ENCODE measurements at regions not wholly inside any gene's neighbourhood (a gene's known extent, or its start where the extent isn't known, plus 50 kb on each side); places are given as distances from the start of the nearest gene placed in this dataset.

DNA sequence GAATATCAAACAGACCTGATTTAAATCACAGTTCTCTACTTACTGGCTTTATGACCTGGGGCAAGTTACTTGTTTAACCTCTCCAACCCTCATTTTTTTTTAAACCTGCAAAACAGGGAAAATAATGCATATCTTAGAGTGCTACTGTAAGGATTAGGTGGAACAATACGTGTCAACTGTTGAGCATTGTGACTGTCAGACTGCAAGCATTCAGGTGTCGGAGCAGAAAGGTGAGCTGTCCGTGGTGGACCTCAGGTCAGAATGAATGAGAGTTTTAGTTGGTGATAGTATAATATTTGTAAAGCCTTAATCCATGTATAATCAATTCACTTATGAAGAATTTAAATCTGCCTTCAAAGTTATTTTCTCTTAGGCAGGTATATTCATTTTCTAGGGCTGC lies 404.2 kb downstream of the ETNK1 start:
- no peaks in the 10 kb centered on the region for H3F3A ChIP-seq (ENCODE audit: insufficient read depth, low read length, poor library complexity, severe bottlenecking)
- no peak overlapping the region for H3K27ac ChIP-seq (ENCODE audit: low read length)
- no peaks in the 10 kb centered on the region for H3K9me3 ChIP-seq (ENCODE audit: low read length)
- H3K4me2 ChIP-seq (ENCODE audit: low read length) = no peak overlapping the region
- no peaks in the 10 kb centered on the region for H3K27me3 ChIP-seq (ENCODE audit: insufficient read depth, low read depth, low read length)
- TF ChIP-seq CTCF (IDR thresholded peaks at IDR 0.05; ENCODE audit: poor library complexity, severe bottlenecking) = no peak
- TF ChIP-seq, protein P1, sequence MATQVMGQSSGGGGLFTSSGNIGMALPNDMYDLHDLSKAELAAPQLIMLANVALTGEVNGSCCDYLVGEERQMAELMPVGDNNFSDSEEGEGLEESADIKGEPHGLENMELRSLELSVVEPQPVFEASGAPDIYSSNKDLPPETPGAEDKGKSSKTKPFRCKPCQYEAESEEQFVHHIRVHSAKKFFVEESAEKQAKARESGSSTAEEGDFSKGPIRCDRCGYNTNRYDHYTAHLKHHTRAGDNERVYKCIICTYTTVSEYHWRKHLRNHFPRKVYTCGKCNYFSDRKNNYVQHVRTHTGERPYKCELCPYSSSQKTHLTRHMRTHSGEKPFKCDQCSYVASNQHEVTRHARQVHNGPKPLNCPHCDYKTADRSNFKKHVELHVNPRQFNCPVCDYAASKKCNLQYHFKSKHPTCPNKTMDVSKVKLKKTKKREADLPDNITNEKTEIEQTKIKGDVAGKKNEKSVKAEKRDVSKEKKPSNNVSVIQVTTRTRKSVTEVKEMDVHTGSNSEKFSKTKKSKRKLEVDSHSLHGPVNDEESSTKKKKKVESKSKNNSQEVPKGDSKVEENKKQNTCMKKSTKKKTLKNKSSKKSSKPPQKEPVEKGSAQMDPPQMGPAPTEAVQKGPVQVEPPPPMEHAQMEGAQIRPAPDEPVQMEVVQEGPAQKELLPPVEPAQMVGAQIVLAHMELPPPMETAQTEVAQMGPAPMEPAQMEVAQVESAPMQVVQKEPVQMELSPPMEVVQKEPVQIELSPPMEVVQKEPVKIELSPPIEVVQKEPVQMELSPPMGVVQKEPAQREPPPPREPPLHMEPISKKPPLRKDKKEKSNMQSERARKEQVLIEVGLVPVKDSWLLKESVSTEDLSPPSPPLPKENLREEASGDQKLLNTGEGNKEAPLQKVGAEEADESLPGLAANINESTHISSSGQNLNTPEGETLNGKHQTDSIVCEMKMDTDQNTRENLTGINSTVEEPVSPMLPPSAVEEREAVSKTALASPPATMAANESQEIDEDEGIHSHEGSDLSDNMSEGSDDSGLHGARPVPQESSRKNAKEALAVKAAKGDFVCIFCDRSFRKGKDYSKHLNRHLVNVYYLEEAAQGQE (IDR thresholded peaks at IDR 0.05; ENCODE audit: borderline replicate concordance) = no peak
- TF ChIP-seq SMC3 (conservative IDR thresholded peaks at IDR 0.05; ENCODE audit: poor library complexity) = no peak
- no peak for TF ChIP-seq MXI1 (conservative IDR thresholded peaks at IDR 0.05; ENCODE audit: poor library complexity, severe bottlenecking)
- no peak for TF ChIP-seq RAD21 (conservative IDR thresholded peaks at IDR 0.05)
- no peak for TF ChIP-seq POLR2AphosphoS5 (IDR thresholded peaks at IDR 0.05)
- TF ChIP-seq TAF1 (IDR thresholded peaks at IDR 0.05; ENCODE audit: low read depth) = no peak
- TF ChIP-seq EZH2 (IDR thresholded peaks at IDR 0.05; ENCODE audit: borderline replicate concordance, insufficient read depth, low read length, poor library complexity, severe bottlenecking) = no peak
- no peak for TF ChIP-seq EP300 (conservative IDR thresholded peaks at IDR 0.05; ENCODE audit: poor library complexity, severe bottlenecking)
- no peaks in the 10 kb centered on the region for H4K20me1 ChIP-seq (ENCODE audit: insufficient read depth)
- no peaks in the 10 kb centered on the region for H3K9me2 ChIP-seq (ENCODE audit: insufficient read depth, low read length)
- H3K9ac ChIP-seq (ENCODE audit: low read length) = no peak overlapping the region
- H3K4me3 ChIP-seq (ENCODE audit: low read length) = no peak overlapping the region
- no peak overlapping the region for H2AFZ ChIP-seq (ENCODE audit: low read depth, low read length)
- H3K79me2 ChIP-seq (replicated peaks; ENCODE audit: insufficient read depth, low read length) = no peaks in the 10 kb centered on the region
- no peaks in the 10 kb centered on the region for H3K36me3 ChIP-seq (ENCODE audit: insufficient read depth, low read length)

DNA sequence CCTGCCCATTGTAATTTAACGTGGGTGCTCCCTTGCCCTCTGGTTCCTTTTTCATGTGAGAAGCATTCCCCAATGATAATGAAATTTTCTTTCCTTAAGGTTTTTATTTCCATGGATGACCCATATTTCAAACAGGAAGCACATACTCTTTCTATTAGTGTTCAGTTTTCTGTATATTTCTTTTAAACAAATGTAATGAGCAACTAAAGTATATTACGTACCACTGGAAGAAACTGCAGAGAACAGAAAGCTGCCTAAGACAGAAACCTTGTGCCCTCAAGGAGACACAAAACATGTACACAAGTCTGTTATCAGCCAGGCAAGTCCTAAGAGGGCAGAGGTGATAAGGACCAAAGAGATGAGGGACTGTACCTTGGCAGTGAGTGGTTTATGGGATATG lies 414.9 kb downstream of the ETNK1 start:
- Histone ChIP-seq H3K4me2 (ENCODE audit: low read length) (no peak overlapping the region), H4K20me1 (ENCODE audit: insufficient read depth) (no peaks in the 10 kb centered on the region), H3K36me3 (ENCODE audit: insufficient read depth, low read length) (no peaks in the 10 kb centered on the region), H3K4me3 (ENCODE audit: low read length) (no peak overlapping the region), H3K9me2 (ENCODE audit: insufficient read depth, low read length) (no peaks in the 10 kb centered on the region), H3K27me3 (ENCODE audit: insufficient read depth, low read depth, low read length) (no peaks in the 10 kb centered on the region), H3K9me3 (ENCODE audit: low read length) (no peaks in the 10 kb centered on the region), H3K79me2 (replicated peaks; ENCODE audit: insufficient read depth, low read length) (no peaks in the 10 kb centered on the region), H3K27ac (ENCODE audit: low read length) (no peak overlapping the region), H3K9ac (ENCODE audit: low read length) (no peak overlapping the region), H2AFZ (ENCODE audit: low read depth, low read length) (no peak overlapping the region), H3F3A (ENCODE audit: insufficient read depth, low read length, poor library complexity, severe bottlenecking) (no peaks in the 10 kb centered on the region)
- TF ChIP-seq SMC3 (conservative IDR thresholded peaks at IDR 0.05; ENCODE audit: poor library complexity) (no peak), MXI1 (conservative IDR thresholded peaks at IDR 0.05; ENCODE audit: poor library complexity, severe bottlenecking) (no peak), POLR2AphosphoS5 (IDR thresholded peaks at IDR 0.05) (no peak), TAF1 (IDR thresholded peaks at IDR 0.05; ENCODE audit: low read depth) (no peak), CTCF (IDR thresholded peaks at IDR 0.05; ENCODE audit: poor library complexity, severe bottlenecking) (no peak), RAD21 (conservative IDR thresholded peaks at IDR 0.05) (no peak), EZH2 (IDR thresholded peaks at IDR 0.05; ENCODE audit: borderline replicate concordance, insufficient read depth, low read length, poor library complexity, severe bottlenecking) (no peak), EP300 (conservative IDR thresholded peaks at IDR 0.05; ENCODE audit: poor library complexity, severe bottlenecking) (no peak)
- TF ChIP-seq, protein P1 (IDR thresholded peaks at IDR 0.05; ENCODE audit: borderline replicate concordance) = no peak

Data from neural cell (in vitro differentiated cells).